Ovary (tissue), 7 donors: ENCODE measurements at regions not wholly inside any gene's neighbourhood (a gene's known extent, or its start where the extent isn't known, plus 50 kb on each side); places are given as distances from the start of the nearest gene placed in this dataset.

ENCODE experiments used
- DNase-seq, 5 donors: peaks; one replicate each; pipeline ENCODE4 v3.0.0-alpha.2; 2019 to 2020
- H3K27ac ChIP-seq, 2 donors: fragments of 200-600 bp; one replicate each; pipeline versions ENCODE4 v1.5.1 to v1.8.0; 2019 to 2022
- H3K27me3 ChIP-seq: fragments of 200-600 bp; one replicate; pipeline ENCODE4 v1.8.0; 2022
- H3K36me3 ChIP-seq: fragments of 200-600 bp; sonication (generic); one replicate; pipeline ENCODE4 v1.5.1; 2019
- H3K4me1 ChIP-seq: one replicate; pipeline ENCODE4 v1.8.1; 2013; ENCODE audit warnings: mild to moderate bottlenecking, moderate library complexity; ENCODE audit not compliant: insufficient read depth
- H3K4me3 ChIP-seq: fragments of 200-600 bp; sonication (generic); one replicate; pipeline ENCODE4 v1.5.1; 2017
- H3K9me3 ChIP-seq, 2 donors: fragments of 200-600 bp in 1 of 2; sonication (generic) in 1 of 2; one replicate each; pipeline versions ENCODE4 v1.5.1 to v1.8.1; 2013 to 2019; ENCODE audit warnings: mild to moderate bottlenecking in 1 of 2, moderate library complexity in 1 of 2
- EP300 ChIP-seq: sonication (generic); formaldehyde crosslinking; IDR thresholded peaks from one replicate; pipeline ENCODE4 v1.6.1; 2017; ENCODE audit warnings: antibody characterized with exemption
- POLR2A ChIP-seq: fragments of 450-650 bp; IDR thresholded peaks from one replicate; pipeline ENCODE4 v1.6.1; 2017; ENCODE audit warnings: antibody characterized with exemption, mild to moderate bottlenecking, moderate library complexity
- WGBS, 3 donors: extraction: QIAGEN DNeasy Blood & Tissue Kit in 1 of 3; methylation state at CpG; one replicate each; pipeline versions ENCODE4 v1.1.5 to v1.1.7; 2013 to 2017; 5-methylcytosine and 5-hydroxymethylcytosine counted together
- intact Hi-C, 4 donors: fragments of 100-400 bp; cut with DNase I; formaldehyde crosslinking; loops; one replicate each; pipeline versions ENCODE4 v1.11.0 to v1.15.1; 2022 to 2023
- TF ChIP-seq, protein P1 (sequence below), 3 donors: fragments of 450-650 bp in 2 of 3; fragments of 200-600 bp in 1 of 3; IDR thresholded peaks; one replicate each; pipeline versions ENCODE4 v1.5.1 to v1.8.0; 2016 to 2022; ENCODE audit warnings: antibody characterized with exemption in 3 of 3, mild to moderate bottlenecking in 1 of 3
- donor health status: DM: no; HTN: no; CAD: no; lungs with moderate emphysema.
- donor health status: DM: no; HTN: no; CAD: no.
- donor health status: Bipolar disorder and iron deficiency.
- donor health status: DM: no; HTN: no; CAD: no.
- donor health status: DM: yes; HTN: yes; CAD: no.

DNA sequence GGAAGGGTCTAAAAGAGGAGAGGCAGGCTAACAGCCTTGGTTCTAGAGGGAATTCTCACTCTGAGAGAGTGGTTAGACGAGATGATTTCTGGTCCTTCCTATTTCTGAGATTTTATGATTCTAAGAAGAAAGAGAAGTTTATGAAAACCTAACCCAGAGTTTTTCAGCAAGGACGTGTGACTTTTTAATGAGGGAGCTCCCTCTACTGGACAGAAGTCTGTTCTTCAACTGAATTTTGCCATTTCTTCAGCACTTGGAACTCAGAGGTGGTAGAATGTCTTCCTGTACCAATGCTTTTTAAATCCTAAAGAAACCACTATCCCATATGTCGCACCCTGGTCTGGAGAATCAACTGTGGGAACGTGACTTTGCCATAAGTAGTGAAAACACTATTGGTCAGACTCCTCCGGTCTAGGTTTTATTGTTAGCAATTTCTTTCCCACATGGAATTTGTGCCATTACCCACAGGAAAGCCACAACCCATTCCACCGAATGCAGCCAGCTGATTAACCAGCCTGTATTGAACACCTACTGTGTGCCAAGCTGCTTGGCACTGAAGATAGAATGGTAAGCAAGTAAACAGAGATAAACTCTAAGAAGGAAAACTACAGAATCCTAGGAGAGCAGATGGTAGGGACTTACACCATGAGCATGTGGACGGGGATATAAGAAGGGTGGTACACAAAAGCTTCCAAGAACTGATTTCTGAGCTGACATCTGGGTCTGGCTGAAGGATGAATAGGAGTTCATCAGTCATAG lies 199.5 kb upstream of the LMCD1 start:
- intact Hi-C loops = no loop called here
- H3K9me3 ChIP-seq = no peaks in the 10 kb centered on the region
- no peak overlapping the region for H3K27ac ChIP-seq
- TF ChIP-seq, protein P1, sequence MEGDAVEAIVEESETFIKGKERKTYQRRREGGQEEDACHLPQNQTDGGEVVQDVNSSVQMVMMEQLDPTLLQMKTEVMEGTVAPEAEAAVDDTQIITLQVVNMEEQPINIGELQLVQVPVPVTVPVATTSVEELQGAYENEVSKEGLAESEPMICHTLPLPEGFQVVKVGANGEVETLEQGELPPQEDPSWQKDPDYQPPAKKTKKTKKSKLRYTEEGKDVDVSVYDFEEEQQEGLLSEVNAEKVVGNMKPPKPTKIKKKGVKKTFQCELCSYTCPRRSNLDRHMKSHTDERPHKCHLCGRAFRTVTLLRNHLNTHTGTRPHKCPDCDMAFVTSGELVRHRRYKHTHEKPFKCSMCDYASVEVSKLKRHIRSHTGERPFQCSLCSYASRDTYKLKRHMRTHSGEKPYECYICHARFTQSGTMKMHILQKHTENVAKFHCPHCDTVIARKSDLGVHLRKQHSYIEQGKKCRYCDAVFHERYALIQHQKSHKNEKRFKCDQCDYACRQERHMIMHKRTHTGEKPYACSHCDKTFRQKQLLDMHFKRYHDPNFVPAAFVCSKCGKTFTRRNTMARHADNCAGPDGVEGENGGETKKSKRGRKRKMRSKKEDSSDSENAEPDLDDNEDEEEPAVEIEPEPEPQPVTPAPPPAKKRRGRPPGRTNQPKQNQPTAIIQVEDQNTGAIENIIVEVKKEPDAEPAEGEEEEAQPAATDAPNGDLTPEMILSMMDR (IDR thresholded peaks at IDR 0.05) = peak in 2 of 3 donors; percentile 29 to 33
- TF ChIP-seq POLR2A = no peak
- no peaks in the 10 kb centered on the region for H3K36me3 ChIP-seq
- WGBS, 3 donors = 31 to 35% (median 33%) methylated on average over 7 of the region's 7 CpGs
- H3K4me3 ChIP-seq = no peak overlapping the region
- no peak for DNase-seq
- H3K27me3 ChIP-seq = no peaks in the 10 kb centered on the region
- peaks cover 1% of the 10 kb centered on the region for H3K4me1 ChIP-seq

DNA sequence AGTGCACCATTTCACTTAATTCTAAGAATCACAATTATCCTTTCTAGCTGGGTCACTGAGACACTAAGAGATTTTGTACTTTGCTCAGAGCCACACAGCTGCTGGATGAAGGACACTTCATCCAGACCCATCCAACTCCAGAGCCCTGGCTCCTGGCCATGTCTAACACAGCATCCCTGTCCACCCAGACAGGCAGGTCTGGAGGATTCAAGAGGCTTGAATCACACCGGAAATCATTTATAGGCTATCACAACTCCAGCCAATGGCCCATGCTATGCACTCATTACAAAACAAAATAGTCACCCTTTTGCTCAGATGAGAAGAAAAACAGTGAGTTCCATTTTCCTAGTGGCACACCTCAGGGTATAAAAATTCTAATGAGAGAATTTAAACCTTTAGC lies 198.2 kb upstream of the LMCD1 start:
- H3K27ac ChIP-seq = no peak overlapping the region
- H3K9me3 ChIP-seq = no peaks in the 10 kb centered on the region
- WGBS, 3 donors = 32 to 48% (median 38%) methylated on average over 1 of the region's 1 CpG
- intact Hi-C loops = no loop called here
- no peaks in the 10 kb centered on the region for H3K36me3 ChIP-seq
- H3K27me3 ChIP-seq = no peaks in the 10 kb centered on the region
- H3K4me3 ChIP-seq = no peak overlapping the region
- DNase-seq = no peak
- H3K4me1 ChIP-seq = peaks cover 1% of the 10 kb centered on the region
- TF ChIP-seq, protein P1 (IDR thresholded peaks at IDR 0.05) = no peak
- TF ChIP-seq EP300 = no peak
- no peak for TF ChIP-seq POLR2A

DNA sequence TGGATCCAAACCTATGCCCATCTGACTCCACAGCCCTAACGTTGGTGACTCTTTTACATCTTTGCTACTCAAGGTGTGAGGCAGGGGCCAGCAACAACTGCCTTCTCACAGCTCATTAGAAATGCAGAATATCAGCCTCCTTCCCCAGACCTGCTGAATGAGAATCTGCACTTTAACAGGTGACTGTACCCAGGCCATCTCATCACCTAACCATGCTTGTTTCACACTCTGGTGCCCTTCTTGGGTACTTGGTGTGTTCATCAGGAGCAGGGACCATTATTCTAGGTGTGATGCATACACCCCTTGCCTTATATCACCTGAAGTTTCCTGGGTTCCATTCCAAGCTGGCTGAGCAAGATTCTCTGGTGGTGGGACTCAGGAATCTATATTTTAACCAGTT lies 196.3 kb upstream of the LMCD1 start:
- H3K36me3 ChIP-seq = no peaks in the 10 kb centered on the region
- TF ChIP-seq POLR2A (no peak), EP300 (no peak)
- TF ChIP-seq, protein P1 (IDR thresholded peaks at IDR 0.05) = no peak
- no peaks in the 10 kb centered on the region for H3K27me3 ChIP-seq
- H3K9me3 ChIP-seq = no peaks in the 10 kb centered on the region
- H3K4me1 ChIP-seq = peaks cover 1% of the 10 kb centered on the region
- WGBS, 3 donors = 65 to 87% (median 84%) methylated on average over 1 of the region's 1 CpG
- intact Hi-C loops = no loop called here
- no peak for DNase-seq
- H3K4me3 ChIP-seq = no peak overlapping the region
- no peak overlapping the region for H3K27ac ChIP-seq

DNA sequence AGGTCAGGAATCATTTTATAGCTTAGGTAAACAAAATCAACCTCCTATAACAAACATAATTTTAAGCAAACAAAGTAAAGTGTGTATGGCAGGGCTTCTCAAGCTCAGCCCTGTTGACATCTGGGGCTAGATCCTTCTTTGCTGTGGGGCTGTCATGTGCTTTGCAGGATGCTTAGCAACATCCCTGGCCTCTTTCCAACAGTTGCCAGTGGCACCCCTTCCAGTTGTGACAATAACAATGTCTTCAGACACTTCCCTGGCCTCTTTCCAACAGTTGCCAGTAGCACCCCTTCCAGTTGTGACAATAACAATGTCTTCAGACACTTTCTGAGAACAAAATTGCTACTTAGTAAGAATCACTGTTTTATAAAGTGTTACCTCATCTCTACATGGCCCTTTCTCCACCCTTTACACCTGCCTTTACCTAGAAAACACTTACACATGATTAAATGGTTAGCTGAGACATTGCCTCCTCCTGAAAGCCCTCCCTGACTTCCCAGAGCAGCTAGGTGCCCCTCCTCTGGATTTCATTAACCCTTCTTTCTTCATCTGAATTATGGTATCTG lies 194.0 kb upstream of the LMCD1 start:
- no peaks in the 10 kb centered on the region for H3K36me3 ChIP-seq
- H3K27me3 ChIP-seq = no peaks in the 10 kb centered on the region
- H3K4me3 ChIP-seq = no peak overlapping the region
- no peak overlapping the region for H3K27ac ChIP-seq
- intact Hi-C loops = no loop called here
- no peak for DNase-seq
- TF ChIP-seq, protein P1 (IDR thresholded peaks at IDR 0.05) = no peak
- TF ChIP-seq EP300 (no peak), POLR2A (no peak)
- H3K9me3 ChIP-seq = no peaks in the 10 kb centered on the region
- H3K4me1 ChIP-seq = no peaks in the 10 kb centered on the region
